ENCODE measurements at regions not wholly inside any gene's neighbourhood (a gene's known extent, or its start where the extent isn't known, plus 50 kb on each side); places are given as distances from the start of the nearest gene placed in this dataset.

GRCh38 chr4:3854661-3855060, 88.5 kb downstream of the ADRA2C start (continued):
- no peak for TF ChIP-seq ELF1 (IDR thresholded peaks at IDR 0.05)

GRCh38 chr4:3855646-3856045, 89.5 kb downstream of the ADRA2C start:
- Histone ChIP-seq H3K4me3 (ENCODE audit: low read depth in 2 of 2, low read length in 1 of 2) (no peak overlapping the region), H3K36me3 (replicated peaks in 1 of 2; ENCODE audit: control insufficient read depth in 1 of 2, insufficient read depth in 2 of 2, low read length in 1 of 2) (no peaks in the 10 kb centered on the region), H3K27me3 (ENCODE audit: insufficient read depth) (no peaks in the 10 kb centered on the region), H3K9me3 (no peaks in the 10 kb centered on the region), H3K4me1 (ENCODE audit: control insufficient read depth in 1 of 2, insufficient read depth in 2 of 2, low read depth in 1 of 2, low read length in 1 of 2) (peaks cover 0 to 16% of the 10 kb centered on the region in 2 experiments; a peak in 1 of 4 replicates), H3K9ac (no peak overlapping the region), H3K4me2 (no peak overlapping the region), H4K20me1 (ENCODE audit: insufficient read depth) (no peaks in the 10 kb centered on the region), H3F3A (replicated peaks; ENCODE audit: insufficient read depth) (no peaks in the 10 kb centered on the region), H3K9me2 (no peaks in the 10 kb centered on the region), H3K27ac (ENCODE audit: low read depth in 2 of 2, low read length in 1 of 2) (no peak overlapping the region), H2AFZ (ENCODE audit: low read depth) (no peak overlapping the region), H3K79me2 (ENCODE audit: insufficient read depth) (no peaks in the 10 kb centered on the region)
- 16% methylated on average over 9 of the region's 9 CpGs for WGBS (ENCODE audit: low lambda C conversion rate)
- CTCF ChIA-PET: interaction anchor here (1.4 kb wide), 1 partner anchor 23 kb away, joined by 4 read pairs; no protein-coding TSS in a partner anchor
- TF ChIP-seq MEF2A (IDR thresholded peaks at IDR 0.05; ENCODE audit: borderline replicate concordance, low read depth) (no peak), TEAD4 (IDR thresholded peaks at IDR 0.05; ENCODE audit: borderline replicate concordance, insufficient read depth) (no peak), NRF1 (IDR thresholded peaks at IDR 0.05; ENCODE audit: low read depth, low read length) (no peak), JUND (IDR thresholded peaks at IDR 0.05) (no peak), POLR2AphosphoS5 (IDR thresholded peaks at IDR 0.05; ENCODE audit: low read depth, low read length) (no peak), YY1 (IDR thresholded peaks at IDR 0.05; ENCODE audit: low read depth) (no peak), CHD2 (IDR thresholded peaks at IDR 0.05; ENCODE audit: low read length, partially characterized antibody) (no peak), MXI1 (IDR thresholded peaks at IDR 0.05; ENCODE audit: low read depth, low read length) (no peak), FOSL2 (IDR thresholded peaks at IDR 0.05; ENCODE audit: borderline replicate concordance, low read depth) (no peak), FOXM1 (IDR thresholded peaks at IDR 0.05; ENCODE audit: low read depth) (no peak), RAD21 (IDR thresholded peaks at IDR 0.05; ENCODE audit: low read length) (no peak), EP300 (IDR thresholded peaks at IDR 0.05; ENCODE audit: borderline replicate concordance in 1 of 2, low read depth in 1 of 2, low read length in 1 of 2) (no peak)
- TF ChIP-seq, protein P1, sequence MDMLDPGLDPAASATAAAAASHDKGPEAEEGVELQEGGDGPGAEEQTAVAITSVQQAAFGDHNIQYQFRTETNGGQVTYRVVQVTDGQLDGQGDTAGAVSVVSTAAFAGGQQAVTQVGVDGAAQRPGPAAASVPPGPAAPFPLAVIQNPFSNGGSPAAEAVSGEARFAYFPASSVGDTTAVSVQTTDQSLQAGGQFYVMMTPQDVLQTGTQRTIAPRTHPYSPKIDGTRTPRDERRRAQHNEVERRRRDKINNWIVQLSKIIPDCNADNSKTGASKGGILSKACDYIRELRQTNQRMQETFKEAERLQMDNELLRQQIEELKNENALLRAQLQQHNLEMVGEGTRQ (IDR thresholded peaks at IDR 0.05; ENCODE audit: borderline replicate concordance, low read depth, low read length): no peak
- TF ChIP-seq, protein P2, sequence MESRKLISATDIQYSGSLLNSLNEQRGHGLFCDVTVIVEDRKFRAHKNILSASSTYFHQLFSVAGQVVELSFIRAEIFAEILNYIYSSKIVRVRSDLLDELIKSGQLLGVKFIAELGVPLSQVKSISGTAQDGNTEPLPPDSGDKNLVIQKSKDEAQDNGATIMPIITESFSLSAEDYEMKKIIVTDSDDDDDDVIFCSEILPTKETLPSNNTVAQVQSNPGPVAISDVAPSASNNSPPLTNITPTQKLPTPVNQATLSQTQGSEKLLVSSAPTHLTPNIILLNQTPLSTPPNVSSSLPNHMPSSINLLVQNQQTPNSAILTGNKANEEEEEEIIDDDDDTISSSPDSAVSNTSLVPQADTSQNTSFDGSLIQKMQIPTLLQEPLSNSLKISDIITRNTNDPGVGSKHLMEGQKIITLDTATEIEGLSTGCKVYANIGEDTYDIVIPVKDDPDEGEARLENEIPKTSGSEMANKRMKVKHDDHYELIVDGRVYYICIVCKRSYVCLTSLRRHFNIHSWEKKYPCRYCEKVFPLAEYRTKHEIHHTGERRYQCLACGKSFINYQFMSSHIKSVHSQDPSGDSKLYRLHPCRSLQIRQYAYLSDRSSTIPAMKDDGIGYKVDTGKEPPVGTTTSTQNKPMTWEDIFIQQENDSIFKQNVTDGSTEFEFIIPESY (IDR thresholded peaks at IDR 0.05; ENCODE audit: borderline replicate concordance, low read depth): no peak
- no peak for DNase-seq
- POLR2A ChIA-PET: no interaction called here
